ENCODE measurements at regions not wholly inside any gene's neighbourhood (a gene's known extent, or its start where the extent isn't known, plus 50 kb on each side); places are given as distances from the start of the nearest gene placed in this dataset.

DNA sequence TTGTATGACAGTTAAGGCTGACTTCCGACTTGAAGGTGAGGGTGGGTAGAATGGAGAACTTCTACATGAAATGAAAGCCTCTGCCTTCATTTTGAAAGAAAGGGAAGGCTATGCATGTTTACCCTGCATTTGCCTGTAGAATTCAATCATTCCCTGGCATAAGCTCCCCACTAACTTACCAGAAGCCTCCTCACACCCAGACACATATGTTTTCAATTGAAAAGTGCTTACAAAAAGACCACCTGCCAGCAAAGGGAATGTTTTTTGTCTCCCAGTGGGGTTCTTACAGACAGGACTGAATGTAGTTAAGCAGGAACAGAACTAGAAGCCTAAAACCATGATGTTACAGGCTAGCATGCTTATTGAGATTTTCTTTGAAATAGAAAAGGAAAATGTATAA, 392.1 kb upstream of the HSF2 start:
- no peaks in the 10 kb centered on the region for H3K27me3 ChIP-seq (ENCODE audit: insufficient read depth, low read length)
- no peaks in the 10 kb centered on the region for H3K9me3 ChIP-seq (ENCODE audit: low read depth, low read length)
- no peaks in the 10 kb centered on the region for H3K4me1 ChIP-seq (ENCODE audit: insufficient read depth, low read length)
- H3K4me3 ChIP-seq (ENCODE audit: low read length): no peak overlapping the region

DNA sequence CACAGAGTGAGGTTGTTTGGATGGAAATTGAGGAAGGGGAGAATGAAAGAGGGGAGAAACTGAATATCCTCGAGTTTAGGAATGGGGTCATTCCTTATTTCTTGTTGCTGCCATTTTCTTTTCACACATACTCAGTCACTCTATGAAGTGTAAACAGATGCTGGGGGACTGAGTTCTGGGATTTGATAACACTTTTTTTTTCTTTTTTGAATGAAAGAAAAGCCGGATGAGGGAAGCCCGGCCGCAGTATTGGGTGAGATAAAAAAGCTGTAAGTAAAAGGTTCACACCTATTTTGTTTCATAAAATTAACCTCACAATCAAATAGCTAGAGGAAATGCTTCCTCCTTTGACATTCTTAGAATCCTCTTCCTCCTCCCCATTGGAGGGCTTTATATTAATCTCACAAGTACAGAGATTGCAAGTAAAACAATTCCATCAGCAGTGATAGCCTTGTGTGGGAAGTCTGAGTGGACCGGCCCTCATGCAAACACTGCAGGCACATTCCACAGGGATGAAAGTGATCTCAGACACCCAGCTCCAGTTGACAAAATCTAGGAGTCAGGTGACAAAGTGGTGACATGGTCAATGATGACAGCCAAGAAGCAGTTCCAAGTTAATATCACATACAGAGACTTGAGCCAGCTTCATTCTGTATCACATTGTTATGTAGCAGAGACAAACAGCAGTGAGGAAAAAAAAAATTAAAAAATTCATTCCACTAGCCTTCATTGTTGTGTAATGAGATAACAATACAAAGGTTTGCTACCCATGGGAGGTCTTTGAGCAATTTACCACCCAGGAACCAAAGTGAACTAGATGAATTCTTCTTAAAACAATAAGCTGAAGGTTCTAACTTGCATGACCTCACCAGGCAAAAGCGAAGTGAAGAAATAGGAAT, 391.1 kb upstream of the HSF2 start:
- Histone ChIP-seq H3K4me1 (ENCODE audit: insufficient read depth, low read length) (no peaks in the 10 kb centered on the region), H3K27me3 (ENCODE audit: insufficient read depth, low read length) (no peaks in the 10 kb centered on the region), H3K4me3 (ENCODE audit: low read length) (no peak overlapping the region), H3K9me3 (ENCODE audit: low read depth, low read length) (no peaks in the 10 kb centered on the region)

GRCh38 chr6:122009000-122009350, 390.5 kb upstream of the HSF2 start:
- no peaks in the 10 kb centered on the region for H3K4me1 ChIP-seq (ENCODE audit: insufficient read depth, low read length)
- H3K27me3 ChIP-seq (ENCODE audit: insufficient read depth, low read length): no peaks in the 10 kb centered on the region
- H3K4me3 ChIP-seq (ENCODE audit: low read length): no peak overlapping the region
- H3K9me3 ChIP-seq (ENCODE audit: low read depth, low read length): no peaks in the 10 kb centered on the region

- H3K9me3 ChIP-seq (ENCODE audit: low read depth, low read length): no peaks in the 10 kb centered on the region
- H3K27me3 ChIP-seq (ENCODE audit: insufficient read depth, low read length): no peaks in the 10 kb centered on the region
- no peak overlapping the region for H3K4me3 ChIP-seq (ENCODE audit: low read length)
- H3K4me1 ChIP-seq (ENCODE audit: insufficient read depth, low read length): no peaks in the 10 kb centered on the region
These were observed 386.9 kb upstream of the HSF2 start for GRCh38 chr6:122012578-122012977.

GRCh38 chr6:122014961-122015360, 384.5 kb upstream of the HSF2 start:
- no peaks in the 10 kb centered on the region for H3K27me3 ChIP-seq (ENCODE audit: insufficient read depth, low read length)
- H3K4me3 ChIP-seq (ENCODE audit: low read length): no peak overlapping the region
- no peaks in the 10 kb centered on the region for H3K9me3 ChIP-seq (ENCODE audit: low read depth, low read length)
- H3K4me1 ChIP-seq (ENCODE audit: insufficient read depth, low read length): no peaks in the 10 kb centered on the region

GRCh38 chr6:122020588-122021264, 378.7 kb upstream of the HSF2 start:
- Histone ChIP-seq H3K27me3 (ENCODE audit: insufficient read depth, low read length) (no peaks in the 10 kb centered on the region), H3K9me3 (ENCODE audit: low read depth, low read length) (no peaks in the 10 kb centered on the region), H3K4me3 (ENCODE audit: low read length) (no peak overlapping the region), H3K4me1 (ENCODE audit: insufficient read depth, low read length) (no peaks in the 10 kb centered on the region)

DNA sequence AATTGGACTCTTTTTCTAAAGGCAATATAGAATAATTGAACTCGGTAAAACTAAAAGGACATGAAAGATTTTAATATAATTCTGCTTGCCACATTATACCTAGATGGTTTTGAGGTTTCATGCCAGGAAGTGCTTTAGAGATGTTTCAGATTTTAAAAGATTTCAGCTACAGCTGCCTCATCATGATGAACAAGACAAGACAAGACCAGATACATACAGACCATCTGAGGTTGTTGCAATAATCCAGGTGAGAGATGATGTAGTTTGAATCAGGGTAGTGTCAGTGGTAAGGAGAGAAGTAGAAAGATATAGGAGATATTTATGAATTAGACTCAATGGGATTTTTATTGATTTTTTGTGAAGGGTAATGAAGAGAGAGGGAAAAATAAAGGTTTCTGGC, 374.3 kb upstream of the HSF2 start:
- Histone ChIP-seq H3K9me3 (ENCODE audit: low read depth, low read length) (no peaks in the 10 kb centered on the region), H3K4me3 (ENCODE audit: low read length) (no peak overlapping the region), H3K4me1 (ENCODE audit: insufficient read depth, low read length) (no peaks in the 10 kb centered on the region), H3K27me3 (ENCODE audit: insufficient read depth, low read length) (no peaks in the 10 kb centered on the region)

GRCh38 chr6:122026582-122027369, 372.7 kb upstream of the HSF2 start:
- Histone ChIP-seq H3K27me3 (ENCODE audit: insufficient read depth, low read length) (no peaks in the 10 kb centered on the region), H3K9me3 (ENCODE audit: low read depth, low read length) (no peaks in the 10 kb centered on the region), H3K4me1 (ENCODE audit: insufficient read depth, low read length) (no peaks in the 10 kb centered on the region), H3K4me3 (ENCODE audit: low read length) (no peak overlapping the region)

GRCh38 chr6:122028933-122029522, 370.4 kb upstream of the HSF2 start:
- no peaks in the 10 kb centered on the region for H3K4me1 ChIP-seq (ENCODE audit: insufficient read depth, low read length)
- no peaks in the 10 kb centered on the region for H3K27me3 ChIP-seq (ENCODE audit: insufficient read depth, low read length)
- no peaks in the 10 kb centered on the region for H3K9me3 ChIP-seq (ENCODE audit: low read depth, low read length)
- H3K4me3 ChIP-seq (ENCODE audit: low read length): no peak overlapping the region

- no peaks in the 10 kb centered on the region for H3K4me1 ChIP-seq (ENCODE audit: insufficient read depth, low read length)
These were observed 365.8 kb upstream of the HSF2 start for GRCh38 chr6:122033564-122034181.

GRCh38 chr6:122035173-122035572, 364.3 kb upstream of the HSF2 start:
- Histone ChIP-seq H3K9me3 (ENCODE audit: low read depth, low read length) (no peaks in the 10 kb centered on the region), H3K4me3 (ENCODE audit: low read length) (no peak overlapping the region), H3K27me3 (ENCODE audit: insufficient read depth, low read length) (no peaks in the 10 kb centered on the region), H3K4me1 (ENCODE audit: insufficient read depth, low read length) (no peaks in the 10 kb centered on the region)

More at GRCh38 chr6:122033564-122034181, 365.8 kb upstream of the HSF2 start:
- H3K9me3 ChIP-seq (ENCODE audit: low read depth, low read length): no peaks in the 10 kb centered on the region
- H3K27me3 ChIP-seq (ENCODE audit: insufficient read depth, low read length): no peaks in the 10 kb centered on the region
- no peak overlapping the region for H3K4me3 ChIP-seq (ENCODE audit: low read length)

DNA sequence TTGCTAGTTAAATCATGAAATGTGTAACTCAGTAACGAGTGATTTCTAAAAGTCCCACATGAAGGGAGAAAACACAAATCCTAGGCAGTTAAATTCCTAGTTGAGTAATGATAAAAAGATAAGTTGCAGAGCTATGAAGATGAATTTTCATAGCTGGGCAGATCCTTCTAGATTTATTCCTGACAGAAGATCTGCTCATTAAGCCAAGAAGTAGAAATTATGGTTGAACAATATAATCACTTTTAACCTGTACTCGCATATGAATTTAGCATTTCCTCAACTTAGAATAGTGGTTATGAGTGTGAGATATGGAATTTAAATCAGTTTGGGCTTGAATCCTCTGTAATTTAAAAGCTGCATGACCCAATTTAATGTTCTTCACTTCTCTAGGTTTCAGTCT, 359.2 kb upstream of the HSF2 start:
- no peaks in the 10 kb centered on the region for H3K27me3 ChIP-seq (ENCODE audit: insufficient read depth, low read length)
- no peaks in the 10 kb centered on the region for H3K9me3 ChIP-seq (ENCODE audit: low read depth, low read length)
- no peaks in the 10 kb centered on the region for H3K4me1 ChIP-seq (ENCODE audit: insufficient read depth, low read length)
- H3K4me3 ChIP-seq (ENCODE audit: low read length): no peak overlapping the region

DNA sequence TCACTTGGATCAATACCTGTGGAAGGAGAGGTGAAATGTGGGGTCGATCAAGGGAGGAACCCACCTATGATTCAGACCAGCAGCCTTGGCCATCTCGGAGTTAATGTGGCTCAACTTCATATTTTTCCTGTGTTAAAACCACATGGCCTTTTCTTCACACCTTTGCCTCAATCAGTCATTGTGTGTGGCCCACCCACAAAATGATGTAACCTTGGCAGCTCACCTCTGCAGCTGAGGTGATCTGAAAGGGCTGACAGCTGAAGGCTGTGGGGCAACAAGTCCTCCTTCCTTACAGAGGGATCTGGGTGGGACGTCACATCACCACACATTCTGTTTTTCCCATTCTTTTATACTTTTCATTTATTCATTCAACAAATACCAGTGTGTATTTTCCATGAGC, 357.1 kb upstream of the HSF2 start:
- Histone ChIP-seq H3K27me3 (ENCODE audit: insufficient read depth, low read length) (no peaks in the 10 kb centered on the region), H3K9me3 (ENCODE audit: low read depth, low read length) (no peaks in the 10 kb centered on the region), H3K4me1 (ENCODE audit: insufficient read depth, low read length) (no peaks in the 10 kb centered on the region), H3K4me3 (ENCODE audit: low read length) (no peak overlapping the region)

DNA sequence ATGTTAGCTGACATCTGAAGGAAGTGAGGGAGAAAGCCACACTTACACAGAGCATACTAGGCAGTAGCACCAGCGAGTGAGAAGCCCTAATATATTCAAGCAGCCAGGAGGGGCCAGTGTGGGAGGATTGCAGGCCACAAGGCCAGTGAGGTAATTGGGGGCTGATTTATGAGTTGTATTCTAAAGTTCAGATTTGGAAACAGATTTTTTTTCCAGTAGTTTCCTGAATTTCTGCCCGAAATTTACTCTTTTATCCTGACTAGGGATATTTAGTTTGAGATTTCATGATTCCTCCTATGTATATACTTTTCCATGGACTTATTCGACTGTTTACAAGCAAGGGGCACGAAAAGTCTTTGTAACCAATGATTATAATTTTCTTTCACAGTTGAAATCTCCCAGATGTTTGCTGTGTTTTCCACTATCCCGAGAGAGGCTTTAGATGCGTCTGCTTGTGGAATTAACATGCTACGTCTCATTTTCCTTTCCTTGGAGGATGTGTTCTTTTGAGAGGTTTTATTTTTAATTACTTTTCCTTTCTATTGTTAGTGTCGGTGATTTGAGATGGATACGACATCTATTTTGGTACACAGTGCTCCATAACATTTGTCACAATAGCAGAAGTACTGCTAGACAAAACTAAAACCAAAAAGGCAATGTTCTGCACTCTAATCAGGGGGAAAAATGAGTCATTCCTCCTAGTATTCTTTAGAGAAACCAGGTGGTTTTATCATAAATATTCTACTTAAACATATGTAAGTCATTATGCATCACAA, 356.3 kb upstream of the HSF2 start:
- no peak overlapping the region for H3K4me3 ChIP-seq (ENCODE audit: low read length)
- H3K4me1 ChIP-seq (ENCODE audit: insufficient read depth, low read length): no peaks in the 10 kb centered on the region
- no peaks in the 10 kb centered on the region for H3K27me3 ChIP-seq (ENCODE audit: insufficient read depth, low read length)
- no peaks in the 10 kb centered on the region for H3K9me3 ChIP-seq (ENCODE audit: low read depth, low read length)
